Fibroblast of pulmonary artery (primary cell): ENCODE measurements at regions not wholly inside any gene's neighbourhood (a gene's known extent, or its start where the extent isn't known, plus 50 kb on each side); places are given as distances from the start of the nearest gene placed in this dataset.

Source experiments
- DNase-seq: peaks from one replicate; pipeline ENCODE4 v3.0.0-alpha.2; 2010; ENCODE audit warnings: low read depth
- H3K4me3 ChIP-seq: replicated peaks from 2 replicates; pipeline ENCODE4 v1.5.1; 2011; ENCODE audit warnings: low read depth, mild to moderate bottlenecking, control low read depth, low read length, moderate library complexity
- CTCF ChIP-seq: IDR thresholded peaks from 2 replicates; pipeline ENCODE4 v1.5.1; 2011; ENCODE audit warnings: mild to moderate bottlenecking, control low read depth, low read length, inconsistent platforms; ENCODE audit errors: missing control alignments

DNA sequence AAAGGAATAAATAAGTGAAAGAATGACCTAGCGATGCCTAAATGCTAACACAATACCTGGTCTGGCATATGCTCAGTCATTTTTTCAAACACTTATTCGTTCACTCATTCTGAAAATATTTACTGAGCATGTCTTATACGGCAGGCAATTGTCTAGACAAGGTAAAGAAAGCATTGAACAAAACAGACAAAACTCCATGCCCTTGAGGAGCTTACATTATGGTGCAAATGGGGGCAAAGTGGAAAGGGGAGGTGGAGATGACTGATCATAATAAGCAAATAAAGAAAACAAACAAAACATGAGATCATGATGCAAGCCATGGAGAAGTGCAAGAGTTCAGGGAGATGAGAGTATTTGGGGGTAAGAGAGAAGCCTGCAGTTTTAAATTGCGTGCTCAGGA lies 334.6 kb upstream of the PPARGC1A start:
- no peak for DNase-seq
- TF ChIP-seq CTCF, result no peak
- no peak overlapping the region for H3K4me3 ChIP-seq

DNA sequence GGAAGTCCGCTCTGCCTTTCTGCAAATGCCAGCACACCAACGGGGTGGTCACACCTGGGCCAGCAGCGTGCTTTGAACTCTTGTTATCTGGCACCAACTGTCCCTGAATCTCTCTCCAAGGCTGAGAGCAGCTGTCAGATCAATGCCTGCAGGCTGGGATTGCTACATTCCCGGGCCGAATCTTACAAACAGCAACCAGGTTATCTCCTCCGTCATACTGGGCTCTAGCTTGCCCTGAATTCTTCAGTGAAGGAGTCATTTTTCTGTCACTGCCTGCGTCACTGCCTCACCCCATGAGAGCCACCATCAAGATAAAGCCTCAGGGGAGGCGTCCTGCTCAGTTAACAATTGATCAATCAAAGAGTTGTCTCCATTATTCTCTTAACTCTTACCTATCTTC lies 329.4 kb upstream of the PPARGC1A start:
- TF ChIP-seq CTCF, result no peak
- no peak overlapping the region for H3K4me3 ChIP-seq
- DNase-seq, result no peak

- no peak for DNase-seq
- no peak overlapping the region for H3K4me3 ChIP-seq
- no peak for TF ChIP-seq CTCF
Measured at GRCh38 chr4:24218566-24218965, 328.7 kb upstream of the PPARGC1A start.

GRCh38 chr4:24214796-24215195 lies 324.9 kb upstream of the PPARGC1A start:
- H3K4me3 ChIP-seq, result no peak overlapping the region
- no peak for DNase-seq
- no peak for TF ChIP-seq CTCF

- H3K4me3 ChIP-seq, result no peak overlapping the region
- no peak for TF ChIP-seq CTCF
- DNase-seq, result no peak
Measured at GRCh38 chr4:24213961-24214360, 324.1 kb upstream of the PPARGC1A start.

- DNase-seq, result no peak
- no peak overlapping the region for H3K4me3 ChIP-seq
- TF ChIP-seq CTCF, result no peak
Measured at GRCh38 chr4:24212642-24213041, 322.8 kb upstream of the PPARGC1A start.

DNA sequence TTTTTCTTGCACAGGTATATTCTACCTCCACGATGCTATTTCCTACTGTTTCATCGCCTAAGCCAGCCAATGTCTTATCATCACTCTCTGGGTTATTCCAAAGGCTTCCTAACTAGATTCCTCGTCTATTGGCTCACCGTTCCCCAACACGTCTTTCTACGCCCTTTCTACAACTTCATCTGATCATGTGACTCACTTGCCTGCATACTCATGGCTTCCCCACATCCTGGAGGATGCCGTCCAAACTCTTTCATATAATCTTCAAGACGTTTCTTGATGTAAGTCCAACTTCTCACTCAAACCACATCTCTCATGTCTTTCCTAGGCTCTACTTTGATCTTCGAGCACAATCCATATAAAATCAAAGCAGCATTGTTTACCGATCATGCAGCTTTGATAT lies 322.0 kb upstream of the PPARGC1A start:
- H3K4me3 ChIP-seq, result no peak overlapping the region
- DNase-seq, result no peak
- TF ChIP-seq CTCF, result no peak
